Panc1 (cell line): ENCODE measurements at regions not wholly inside any gene's neighbourhood (a gene's known extent, or its start where the extent isn't known, plus 50 kb on each side); places are given as distances from the start of the nearest gene placed in this dataset.

Experiments
- ATAC-seq: fragments of 200-7000 bp; cut with Tn5 transposase; 2 replicates; pipeline ENCODE4 v1.9.1; 2020; ENCODE audit warnings: mild to moderate bottlenecking, moderate library complexity
- BruUV-seq: library from RNA; stranded (reverse); fragments of 400-500 nt; replicated peaks from 2 replicates; lab custom pipeline; 2021; lab: Mats Ljungman, UMichigan
- CTCF ChIA-PET: fragments of 300-600 bp; sonication (Branson Sonifier 250); formaldehyde crosslinking; loops from one replicate; lab custom pipeline; 2022; ENCODE audit warnings: antibody characterized with exemption; lab: Charles Lee
- POLR2A ChIA-PET: fragments of 300-600 bp; sonication (Branson Sonifier 250); formaldehyde crosslinking; loops from one replicate; lab custom pipeline; 2022; ENCODE audit warnings: antibody characterized with exemption; lab: Charles Lee
- DNase-seq: peaks from one replicate; pipeline ENCODE4 v3.0.0-alpha.2; 2010; ENCODE audit warnings: low read depth, low spot score
- H3K27ac ChIP-seq: 2 replicates; pipeline ENCODE4 v1.5.1; 2011; ENCODE audit warnings: mild to moderate bottlenecking, low read length, inconsistent platforms
- H3K27me3 ChIP-seq: fragments of 200-500 bp; sonication (Bioruptor generic); 2 replicates; pipeline ENCODE4 v1.6.0; 2014; ENCODE audit warnings: low read length, inconsistent platforms; ENCODE audit not compliant: control insufficient read depth, insufficient read depth
- H3K36me3 ChIP-seq: fragments of 200-500 bp; sonication (Bioruptor generic); 2 replicates; pipeline ENCODE4 v1.5.1; 2014; ENCODE audit warnings: inconsistent platforms, mild to moderate bottlenecking, low read length, moderate library complexity; ENCODE audit not compliant: control insufficient read depth, insufficient read depth
- H3K4me1 ChIP-seq: 2 replicates; pipeline ENCODE4 v1.5.1; 2011; ENCODE audit warnings: inconsistent platforms, mild to moderate bottlenecking, low read length, moderate library complexity; ENCODE audit not compliant: control insufficient read depth, insufficient read depth
- H3K4me3 ChIP-seq, 2 experiments: 2 replicates each; pipeline ENCODE4 v1.5.1; 2011 to 2012; ENCODE audit warnings: low read depth in 2 of 2, low read length in 2 of 2, mild to moderate bottlenecking in 2 of 2, inconsistent platforms in 1 of 2, moderate library complexity in 1 of 2
- H3K9me3 ChIP-seq: fragments of 200-500 bp; sonication (Bioruptor generic); 2 replicates; pipeline ENCODE4 v1.5.1; 2014; ENCODE audit warnings: low read depth, mild to moderate bottlenecking, inconsistent platforms, low read length, moderate library complexity; ENCODE audit not compliant: control insufficient read depth, insufficient read depth
- POLR2AphosphoS5 ChIP-seq: IDR thresholded peaks from 2 replicates; pipeline ENCODE4 v1.6.1; 2012; ENCODE audit warnings: mild to moderate bottlenecking, low read depth, low read length, moderate library complexity
- SIN3A ChIP-seq: IDR thresholded peaks from 2 replicates; pipeline ENCODE4 v1.6.1; 2012; ENCODE audit warnings: low read depth, mild to moderate bottlenecking, low read length, moderate library complexity, borderline replicate concordance; ENCODE audit not compliant: insufficient read depth
- TCF7L2 ChIP-seq: IDR thresholded peaks from 2 replicates; pipeline ENCODE4 v1.6.1; 2011; ENCODE audit warnings: mild to moderate bottlenecking, low read depth, low read length, inconsistent platforms
- in situ Hi-C: cut with HindIII; loops from 2 replicates; pipeline ENCODE4 v1.10.0; 2016; ENCODE audit warnings: low sequenced_read_pairs, low pct_unique_long_range_greater_than_20kb
- intact Hi-C: fragments of 100-400 bp; cut with micrococcal nuclease; formaldehyde crosslinking; loops from one replicate; pipeline ENCODE4 v1.10.0; 2022; ENCODE audit not compliant: unreplicated experiment
- TF ChIP-seq, protein P1 (sequence below): fragments of 450-650 bp; IDR thresholded peaks from 2 replicates; pipeline ENCODE4 v1.5.1; 2017; ENCODE audit warnings: mild to moderate bottlenecking
- TF ChIP-seq, protein P2 (sequence below), 2 experiments: IDR thresholded peaks; 2 replicates each; pipeline ENCODE4 v1.6.1; 2011 to 2012; ENCODE audit warnings: low read depth in 2 of 2, control low read depth in 1 of 2, low read length in 1 of 2, mild to moderate bottlenecking in 1 of 2, moderate library complexity in 1 of 2; ENCODE audit not compliant: insufficient read depth in 1 of 2

DNA sequence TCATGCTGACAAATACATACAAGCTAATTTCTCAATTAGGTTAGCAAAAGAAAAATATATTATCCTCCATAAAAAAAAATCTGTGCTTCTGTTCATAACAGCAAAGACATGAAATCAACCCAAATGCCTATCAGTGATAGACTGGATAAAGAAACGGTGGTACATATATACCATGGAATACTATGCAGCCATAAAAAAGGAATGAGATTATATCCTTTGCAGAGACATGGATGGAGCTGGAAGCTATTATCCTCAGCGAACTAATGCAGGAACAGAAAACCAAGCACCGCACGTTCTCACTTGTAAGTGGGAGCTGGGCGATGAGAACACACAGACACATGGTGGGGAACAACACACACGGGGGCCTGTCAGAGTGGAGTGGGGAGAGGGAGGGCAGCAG lies 84.0 kb upstream of the PALMD start:
- no peak for ATAC-seq
- DNase-seq, result no peak
- TF ChIP-seq POLR2AphosphoS5 (no peak), SIN3A (no peak), TCF7L2 (no peak)
- TF ChIP-seq, protein P1, sequence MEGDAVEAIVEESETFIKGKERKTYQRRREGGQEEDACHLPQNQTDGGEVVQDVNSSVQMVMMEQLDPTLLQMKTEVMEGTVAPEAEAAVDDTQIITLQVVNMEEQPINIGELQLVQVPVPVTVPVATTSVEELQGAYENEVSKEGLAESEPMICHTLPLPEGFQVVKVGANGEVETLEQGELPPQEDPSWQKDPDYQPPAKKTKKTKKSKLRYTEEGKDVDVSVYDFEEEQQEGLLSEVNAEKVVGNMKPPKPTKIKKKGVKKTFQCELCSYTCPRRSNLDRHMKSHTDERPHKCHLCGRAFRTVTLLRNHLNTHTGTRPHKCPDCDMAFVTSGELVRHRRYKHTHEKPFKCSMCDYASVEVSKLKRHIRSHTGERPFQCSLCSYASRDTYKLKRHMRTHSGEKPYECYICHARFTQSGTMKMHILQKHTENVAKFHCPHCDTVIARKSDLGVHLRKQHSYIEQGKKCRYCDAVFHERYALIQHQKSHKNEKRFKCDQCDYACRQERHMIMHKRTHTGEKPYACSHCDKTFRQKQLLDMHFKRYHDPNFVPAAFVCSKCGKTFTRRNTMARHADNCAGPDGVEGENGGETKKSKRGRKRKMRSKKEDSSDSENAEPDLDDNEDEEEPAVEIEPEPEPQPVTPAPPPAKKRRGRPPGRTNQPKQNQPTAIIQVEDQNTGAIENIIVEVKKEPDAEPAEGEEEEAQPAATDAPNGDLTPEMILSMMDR, result no peak
- TF ChIP-seq, protein P2, sequence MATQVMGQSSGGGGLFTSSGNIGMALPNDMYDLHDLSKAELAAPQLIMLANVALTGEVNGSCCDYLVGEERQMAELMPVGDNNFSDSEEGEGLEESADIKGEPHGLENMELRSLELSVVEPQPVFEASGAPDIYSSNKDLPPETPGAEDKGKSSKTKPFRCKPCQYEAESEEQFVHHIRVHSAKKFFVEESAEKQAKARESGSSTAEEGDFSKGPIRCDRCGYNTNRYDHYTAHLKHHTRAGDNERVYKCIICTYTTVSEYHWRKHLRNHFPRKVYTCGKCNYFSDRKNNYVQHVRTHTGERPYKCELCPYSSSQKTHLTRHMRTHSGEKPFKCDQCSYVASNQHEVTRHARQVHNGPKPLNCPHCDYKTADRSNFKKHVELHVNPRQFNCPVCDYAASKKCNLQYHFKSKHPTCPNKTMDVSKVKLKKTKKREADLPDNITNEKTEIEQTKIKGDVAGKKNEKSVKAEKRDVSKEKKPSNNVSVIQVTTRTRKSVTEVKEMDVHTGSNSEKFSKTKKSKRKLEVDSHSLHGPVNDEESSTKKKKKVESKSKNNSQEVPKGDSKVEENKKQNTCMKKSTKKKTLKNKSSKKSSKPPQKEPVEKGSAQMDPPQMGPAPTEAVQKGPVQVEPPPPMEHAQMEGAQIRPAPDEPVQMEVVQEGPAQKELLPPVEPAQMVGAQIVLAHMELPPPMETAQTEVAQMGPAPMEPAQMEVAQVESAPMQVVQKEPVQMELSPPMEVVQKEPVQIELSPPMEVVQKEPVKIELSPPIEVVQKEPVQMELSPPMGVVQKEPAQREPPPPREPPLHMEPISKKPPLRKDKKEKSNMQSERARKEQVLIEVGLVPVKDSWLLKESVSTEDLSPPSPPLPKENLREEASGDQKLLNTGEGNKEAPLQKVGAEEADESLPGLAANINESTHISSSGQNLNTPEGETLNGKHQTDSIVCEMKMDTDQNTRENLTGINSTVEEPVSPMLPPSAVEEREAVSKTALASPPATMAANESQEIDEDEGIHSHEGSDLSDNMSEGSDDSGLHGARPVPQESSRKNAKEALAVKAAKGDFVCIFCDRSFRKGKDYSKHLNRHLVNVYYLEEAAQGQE (IDR thresholded peaks at IDR 0.05; ENCODE audit: insufficient read depth in 1 of 2, low read depth in 2 of 2, low read length in 1 of 2), result no peak
- ChIA-PET CTCF (no interaction called here), POLR2A (no interaction called here)
- Histone ChIP-seq H3K4me1 (no peaks in the 10 kb centered on the region), H3K4me3 (no peak overlapping the region), H3K27me3 (no peaks in the 10 kb centered on the region), H3K9me3 (no peaks in the 10 kb centered on the region), H3K36me3 (no peaks in the 10 kb centered on the region), H3K27ac (no peak overlapping the region)
- in situ Hi-C loops, result no loop called here
- intact Hi-C loops, result no loop called here
- no TSS peak for BruUV-seq

DNA sequence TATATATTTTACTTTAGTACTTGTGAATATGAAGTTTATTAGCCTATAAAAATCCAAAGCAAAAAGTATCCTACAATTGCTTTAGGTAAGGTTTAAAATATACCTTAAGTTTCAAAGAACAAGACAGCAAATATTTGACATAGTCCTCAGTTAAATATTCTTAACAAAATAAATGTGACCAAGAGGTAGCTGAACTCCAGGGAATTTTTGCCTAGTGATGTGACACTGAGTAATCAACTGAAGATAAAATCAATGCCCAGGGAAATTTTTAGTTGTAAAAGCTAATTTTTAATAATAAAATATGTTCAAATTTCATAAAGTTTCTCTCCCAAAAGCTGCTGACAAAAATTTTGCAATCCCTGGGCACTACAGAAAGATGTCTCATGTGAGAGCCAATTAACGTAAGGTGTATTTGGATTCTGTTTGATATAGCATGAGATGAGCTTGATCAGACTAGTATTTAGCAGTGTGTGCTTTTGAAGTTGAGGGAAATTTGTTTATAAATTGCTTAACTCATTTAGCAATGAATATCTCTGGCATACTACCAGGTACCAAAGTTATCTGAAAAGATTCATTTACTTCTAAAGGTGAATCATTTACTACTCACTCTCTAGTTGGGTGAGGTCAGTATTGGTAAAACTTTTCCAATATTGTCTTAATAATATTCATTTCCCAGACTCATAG lies 80.2 kb upstream of the PALMD start:
- Histone ChIP-seq H3K27me3 (no peaks in the 10 kb centered on the region), H3K9me3 (no peaks in the 10 kb centered on the region), H3K4me3 (no peak overlapping the region), H3K27ac (no peak overlapping the region), H3K36me3 (no peaks in the 10 kb centered on the region), H3K4me1 (no peaks in the 10 kb centered on the region)
- ChIA-PET POLR2A (interaction anchor here (0.5 kb wide), 1 partner anchor 464 kb away, joined by 12 read pairs; no protein-coding TSS in a partner anchor), CTCF (no interaction called here)
- ATAC-seq (no peak), DNase-seq (no peak)
- in situ Hi-C loops (no loop called here), intact Hi-C loops (no loop called here)
- TF ChIP-seq POLR2AphosphoS5, result no peak
- no peak for TF ChIP-seq SIN3A
- TF ChIP-seq, protein P2 (IDR thresholded peaks at IDR 0.05; ENCODE audit: insufficient read depth in 1 of 2, low read depth in 2 of 2, low read length in 1 of 2), result no peak
- TF ChIP-seq, protein P1, result no peak
- no peak for TF ChIP-seq TCF7L2
- no TSS peak for BruUV-seq
